GM12801 (cell line): ENCODE measurements at regions not wholly inside any gene's neighbourhood (a gene's known extent, or its start where the extent isn't known, plus 50 kb on each side); places are given as distances from the start of the nearest gene placed in this dataset.

Source experiments
- CTCF ChIP-seq: IDR thresholded peaks from one replicate; pipeline ENCODE4 v1.5.1; 2011; ENCODE audit warnings: control low read depth; ENCODE audit not compliant: insufficient read length; ENCODE audit errors: extremely low read depth

- no peak for TF ChIP-seq CTCF
Measured at GRCh38 chr2:43143756-43144155, 82.7 kb downstream of the ZFP36L2 start.

GRCh38 chr2:43142921-43143438 is 83.4 kb downstream of the ZFP36L2 start:
- TF ChIP-seq CTCF = no peak

- TF ChIP-seq CTCF = no peak
Measured at GRCh38 chr2:43139996-43140621, 86.3 kb downstream of the ZFP36L2 start.

DNA sequence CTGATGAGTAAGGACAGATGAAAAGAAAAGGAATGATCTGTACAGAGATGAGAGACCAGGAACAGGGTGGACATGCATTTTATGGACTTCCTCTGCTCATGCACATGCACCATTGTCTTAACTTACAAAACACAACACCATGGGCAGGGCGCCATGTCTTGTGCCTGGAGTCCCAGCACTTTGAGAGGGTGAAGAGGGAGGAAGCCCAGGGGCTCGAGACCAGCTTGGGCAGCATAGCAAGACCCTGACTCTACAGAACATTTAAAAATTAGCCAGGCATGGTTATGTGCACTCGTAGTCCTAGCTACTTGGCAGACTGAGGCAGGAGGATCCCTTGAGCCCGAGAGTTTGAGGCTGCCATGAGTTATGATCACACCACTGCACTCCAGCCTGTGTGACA is 86.9 kb downstream of the ZFP36L2 start:
- no peak for TF ChIP-seq CTCF

DNA sequence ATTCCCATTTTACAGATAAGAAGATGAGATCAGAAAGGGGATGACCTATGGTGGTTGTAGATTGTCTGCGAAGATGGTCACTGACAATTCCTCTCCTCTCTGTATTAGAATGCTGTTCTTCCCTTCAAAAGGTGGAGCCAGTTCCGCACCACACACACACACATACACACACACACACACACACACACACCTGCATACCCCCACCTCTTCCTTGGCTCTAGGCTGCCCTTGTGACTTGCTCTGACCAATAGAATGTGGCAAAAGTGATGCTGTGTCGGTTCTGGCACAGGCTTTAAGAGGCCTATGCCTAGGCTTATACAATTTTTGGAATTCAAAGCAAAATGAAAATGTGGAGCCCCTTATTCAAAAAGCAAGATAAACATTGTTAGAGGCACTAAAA is 88.0 kb downstream of the ZFP36L2 start:
- no peak for TF ChIP-seq CTCF

DNA sequence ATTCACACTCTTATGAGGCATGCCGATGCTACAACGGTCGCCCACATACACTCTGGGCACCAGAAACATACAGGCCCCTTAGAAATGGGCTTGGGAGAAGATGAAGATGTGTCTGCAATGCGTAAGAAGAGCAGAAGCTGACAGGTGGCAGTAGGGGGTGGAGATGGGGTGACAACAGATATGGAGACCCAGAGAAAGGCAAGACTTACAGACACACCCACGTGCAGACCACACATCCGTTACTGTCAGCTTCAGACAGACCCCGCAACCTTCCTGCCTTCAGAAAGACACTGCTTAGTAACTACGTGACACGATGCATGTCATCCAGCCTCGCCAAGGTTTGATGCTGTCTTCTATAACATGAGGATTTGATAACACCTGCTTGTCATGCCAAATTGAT is 89.5 kb downstream of the ZFP36L2 start:
- no peak for TF ChIP-seq CTCF

DNA sequence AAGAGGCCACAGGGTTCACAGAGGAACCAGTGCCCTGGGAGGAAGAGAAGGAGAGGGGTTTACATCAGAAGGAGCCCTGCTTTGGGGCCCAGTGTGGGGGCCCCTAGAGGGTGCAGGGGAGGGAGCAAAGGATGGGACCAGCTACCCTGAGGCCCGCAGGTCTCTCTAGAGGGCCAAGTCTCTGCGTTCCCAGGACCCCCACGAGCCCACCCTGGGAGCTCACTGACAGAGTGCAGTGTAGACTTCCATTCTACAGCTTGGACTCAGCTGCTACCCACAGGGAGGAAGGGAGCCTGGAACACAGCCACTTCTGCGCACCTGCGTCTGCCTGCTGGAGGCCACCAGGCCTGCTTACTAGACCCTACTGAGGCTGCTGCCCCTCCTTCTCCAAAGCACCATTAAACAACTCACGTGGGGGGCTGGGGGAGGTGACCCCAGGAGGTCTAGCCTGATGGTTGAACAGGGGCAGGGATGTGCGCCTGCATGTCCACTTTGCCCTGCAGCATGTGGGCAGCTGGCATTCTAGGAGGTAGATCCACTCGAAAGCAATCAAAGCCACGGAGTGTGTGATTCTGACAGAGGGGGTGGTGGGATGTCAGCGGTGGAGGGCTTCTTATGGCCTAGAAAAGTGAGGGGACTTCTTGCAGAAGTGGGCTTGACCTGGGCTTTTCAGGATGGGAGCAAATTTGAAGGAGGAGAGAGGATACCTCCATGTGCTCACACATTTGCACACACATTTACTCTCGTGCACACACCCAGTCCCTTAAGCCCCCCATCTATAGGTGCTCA is 90.2 kb downstream of the ZFP36L2 start:
- no peak for TF ChIP-seq CTCF
